GM21360 (cell line): ENCODE measurements at regions not wholly inside any gene's neighbourhood (a gene's known extent, or its start where the extent isn't known, plus 50 kb on each side); places are given as distances from the start of the nearest gene placed in this dataset.

Experiments used
- ATAC-seq: cut with Tn5 transposase; IDR thresholded peaks from one replicate; pipeline ENCODE4 v1.9.1; 2021; ENCODE audit warnings: mild to moderate bottlenecking, moderate library complexity; ENCODE audit not compliant: unreplicated experiment

DNA sequence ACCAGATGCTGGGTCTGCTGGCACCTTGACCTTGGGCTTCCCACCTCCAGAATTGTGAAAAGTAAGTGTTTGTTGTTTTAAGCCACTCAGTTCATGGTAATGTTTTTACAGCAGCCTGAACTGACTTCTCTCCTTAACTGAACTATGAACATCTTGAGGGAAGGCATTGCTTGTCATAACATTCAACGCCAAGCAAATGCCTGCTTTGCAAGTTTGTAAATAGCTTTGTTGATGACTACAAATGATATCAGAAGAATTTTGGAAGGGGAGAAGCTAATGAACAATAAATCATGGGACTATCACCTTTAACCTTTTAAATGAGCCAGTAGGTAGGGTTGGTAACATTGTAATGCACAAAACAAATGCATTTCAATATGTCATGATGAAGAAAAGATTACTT is 402.4 kb upstream of the ADARB2 start:
- no peak for ATAC-seq

DNA sequence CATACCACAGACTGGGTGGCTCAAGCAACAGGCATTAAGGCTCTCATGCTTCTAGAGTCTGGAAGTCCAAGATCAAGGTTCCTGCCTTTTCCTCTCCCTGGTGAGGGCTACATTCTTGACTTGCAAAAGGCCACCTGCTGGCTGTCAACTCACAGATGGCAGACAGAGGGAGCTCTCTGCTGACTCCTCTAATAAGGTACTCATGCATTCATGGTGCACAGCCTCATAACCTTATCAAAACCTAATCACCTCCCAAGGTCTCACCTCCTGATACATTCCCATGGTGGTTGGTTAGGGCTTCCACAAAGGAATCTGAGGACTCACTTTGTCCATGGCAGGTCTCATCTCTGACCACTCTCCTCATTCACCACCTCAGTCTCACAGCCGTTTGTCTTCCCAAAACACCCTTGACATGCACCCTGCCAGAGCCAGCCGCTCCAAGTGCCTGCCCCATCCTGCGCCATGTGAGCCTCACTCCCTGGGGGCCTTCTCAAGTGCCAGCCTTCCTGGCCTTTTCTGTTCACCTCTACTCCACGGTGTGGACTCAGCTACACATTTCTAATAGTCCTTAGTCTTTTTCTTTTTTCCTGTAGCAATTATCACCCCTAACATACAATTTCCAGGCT is 400.3 kb upstream of the ADARB2 start:
- ATAC-seq = no peak

DNA sequence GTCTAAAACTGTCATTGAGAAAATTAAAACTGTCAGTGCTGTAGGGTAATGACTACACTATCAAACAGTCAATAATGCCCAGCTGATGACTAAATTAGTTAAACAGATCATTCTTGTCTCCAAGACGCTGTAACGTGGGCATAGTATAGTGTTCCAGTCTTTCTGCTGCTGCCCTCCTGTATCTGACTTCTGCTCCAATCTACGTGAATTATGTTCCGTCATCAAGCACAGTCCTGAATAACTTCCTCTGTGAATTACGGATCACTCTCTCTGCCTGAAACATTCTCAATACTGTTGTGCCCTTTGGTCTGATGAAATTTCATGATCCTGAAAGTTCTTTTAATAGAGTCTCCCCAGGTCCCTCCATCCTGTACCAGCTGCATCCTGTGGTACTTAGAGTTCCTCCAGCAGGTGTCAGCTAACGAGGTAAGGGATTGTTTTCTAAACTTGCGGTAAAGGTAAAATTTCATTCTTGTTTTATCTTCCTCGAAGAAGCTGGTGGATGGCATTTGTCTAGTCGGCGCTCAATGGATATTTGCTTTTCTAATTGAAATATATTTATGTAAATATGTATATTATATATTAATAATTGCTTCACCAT is 393.5 kb upstream of the ADARB2 start:
- no peak for ATAC-seq

DNA sequence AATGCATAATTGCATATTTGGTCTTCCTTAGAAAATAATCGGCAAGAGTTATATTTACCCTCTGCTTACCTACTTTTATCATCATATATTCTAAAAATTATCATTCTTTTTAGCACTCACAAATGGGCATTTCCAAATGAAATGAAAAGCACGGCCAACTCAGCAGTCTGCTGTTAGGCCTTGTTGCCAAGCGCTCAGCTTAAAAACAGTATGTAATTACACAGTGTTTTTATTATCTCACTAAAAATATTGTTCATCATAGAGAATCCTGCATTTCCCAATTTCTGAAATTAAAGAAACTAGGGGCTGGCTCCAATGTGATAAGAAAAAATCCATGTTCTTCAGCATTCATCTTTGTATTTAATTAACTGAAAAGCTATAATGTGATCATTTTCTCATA is 391.7 kb upstream of the ADARB2 start:
- no peak for ATAC-seq

DNA sequence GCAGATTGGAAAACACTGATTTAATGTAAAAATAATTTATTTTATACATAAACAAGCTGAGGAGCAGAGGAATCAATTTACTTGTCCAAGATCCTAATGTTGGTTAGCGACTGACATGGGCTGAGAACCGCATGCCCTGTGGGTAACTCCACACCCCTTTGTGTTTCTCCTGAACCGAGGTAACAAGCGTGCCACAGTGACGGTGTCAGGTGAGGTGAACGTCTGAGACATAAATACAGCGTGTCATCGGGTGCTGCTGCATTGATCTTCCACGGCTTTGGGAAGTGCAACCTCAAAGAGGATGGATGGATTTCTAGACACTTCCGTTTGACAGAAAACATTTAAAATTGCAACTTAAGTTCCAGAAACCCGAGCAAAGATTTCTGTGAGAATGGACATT is 386.8 kb upstream of the ADARB2 start:
- ATAC-seq = no peak

DNA sequence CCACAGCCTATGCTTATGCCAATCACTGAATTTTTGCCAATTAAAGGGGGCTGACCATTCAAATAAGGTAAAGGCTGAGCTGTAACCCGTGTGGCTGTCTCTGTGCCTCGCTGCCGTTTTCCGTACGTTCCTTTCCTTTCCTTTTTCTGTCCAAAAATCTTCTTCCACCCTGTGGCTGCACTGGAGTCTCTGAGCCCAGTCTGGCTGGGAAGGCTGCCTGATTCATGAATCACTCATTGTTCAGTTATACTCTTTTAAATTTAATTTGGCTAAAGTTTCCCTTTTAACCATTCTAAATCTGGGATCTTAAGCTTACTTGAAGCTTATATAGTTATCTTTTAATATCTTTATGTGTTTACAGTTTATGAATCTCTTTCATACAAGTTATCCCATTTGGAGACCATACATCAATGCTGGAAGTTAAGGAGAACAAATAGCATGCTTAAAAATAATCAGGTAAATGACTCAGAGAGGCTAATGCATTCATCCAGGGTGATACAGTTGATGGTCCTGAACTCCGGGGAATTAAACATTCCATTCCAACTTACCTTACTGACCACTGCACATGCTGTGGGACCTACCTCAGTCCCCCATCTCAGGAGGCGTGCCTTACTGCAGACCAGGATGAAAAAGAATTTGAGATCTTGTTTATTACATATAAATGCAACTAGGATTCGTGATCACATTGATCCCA is 385.3 kb upstream of the ADARB2 start:
- no peak for ATAC-seq

DNA sequence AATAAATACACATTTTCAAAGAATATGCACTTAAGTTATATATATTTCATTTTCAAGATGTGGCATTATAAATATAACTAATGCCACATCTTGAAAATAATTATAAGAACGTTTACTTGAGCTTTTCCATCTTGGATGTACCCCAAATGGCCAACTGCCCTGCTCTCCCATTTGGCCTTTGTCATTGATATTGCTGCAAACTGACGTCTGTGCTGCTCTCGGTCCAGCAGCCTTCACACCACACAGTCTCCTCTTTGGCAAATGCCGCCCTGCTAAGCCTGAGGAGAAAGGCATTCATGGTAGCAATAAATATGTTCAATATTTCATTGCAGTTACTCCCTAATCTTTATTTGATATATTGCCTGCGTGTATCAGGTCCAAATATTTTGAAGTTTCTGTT is 384.6 kb upstream of the ADARB2 start:
- ATAC-seq = no peak

DNA sequence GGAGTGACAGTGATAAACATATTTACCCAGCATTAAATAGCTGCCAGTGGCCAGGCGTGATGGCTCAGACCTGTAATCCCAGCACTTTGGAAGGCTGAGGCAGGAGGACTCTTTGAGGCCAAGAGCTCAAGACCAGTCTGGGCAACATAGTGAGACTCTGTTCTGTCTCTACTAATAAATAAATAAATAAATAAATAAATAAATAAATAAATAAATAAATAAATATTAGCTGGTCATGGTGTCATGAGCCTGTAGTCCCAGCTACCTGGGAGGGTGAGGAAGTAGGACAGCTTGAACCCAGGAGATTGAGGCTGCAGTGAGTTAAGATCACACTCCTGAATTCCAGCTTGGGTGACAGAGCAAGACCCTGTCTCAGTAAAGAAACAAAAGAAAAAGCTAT is 384.0 kb upstream of the ADARB2 start:
- no peak for ATAC-seq

DNA sequence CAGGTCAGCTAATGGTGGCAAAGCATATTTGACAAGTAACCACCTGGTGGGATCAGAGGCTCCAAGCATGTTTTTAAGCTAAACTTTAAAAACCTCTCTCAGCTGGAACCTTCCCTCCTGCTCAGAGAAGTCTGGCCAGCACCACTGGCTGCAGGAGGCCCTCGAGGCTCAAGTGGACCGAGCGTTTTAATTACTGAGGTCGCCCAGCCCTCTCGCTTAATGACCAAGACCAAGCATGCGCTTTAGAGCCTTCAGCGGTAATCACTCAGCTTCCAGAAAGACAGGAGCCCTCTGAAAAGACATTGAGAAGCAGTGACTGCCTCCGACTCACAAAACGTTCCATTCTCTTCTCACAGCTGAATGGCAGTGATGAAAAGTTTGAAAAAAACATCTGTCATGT is 383.4 kb upstream of the ADARB2 start:
- ATAC-seq = no peak

DNA sequence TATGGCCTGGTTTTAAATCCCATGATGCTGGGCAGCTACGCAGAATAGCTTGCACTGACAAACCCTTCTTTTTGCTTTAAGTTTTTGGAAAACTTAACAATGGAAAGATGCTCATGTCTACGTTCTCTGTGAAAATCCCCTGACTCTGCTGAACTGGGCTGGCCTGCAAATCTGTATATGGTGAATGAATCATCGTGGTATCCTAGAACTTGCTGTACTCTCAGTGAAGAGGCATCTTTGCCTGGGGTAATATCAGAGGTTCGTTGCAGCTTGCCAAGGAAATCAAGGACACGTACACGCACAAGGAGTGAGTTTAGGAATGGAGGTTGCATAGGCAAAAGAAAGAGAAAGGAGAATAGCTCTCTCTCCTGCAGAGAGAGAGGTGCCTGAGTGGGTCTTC is 382.0 kb upstream of the ADARB2 start:
- no peak for ATAC-seq

DNA sequence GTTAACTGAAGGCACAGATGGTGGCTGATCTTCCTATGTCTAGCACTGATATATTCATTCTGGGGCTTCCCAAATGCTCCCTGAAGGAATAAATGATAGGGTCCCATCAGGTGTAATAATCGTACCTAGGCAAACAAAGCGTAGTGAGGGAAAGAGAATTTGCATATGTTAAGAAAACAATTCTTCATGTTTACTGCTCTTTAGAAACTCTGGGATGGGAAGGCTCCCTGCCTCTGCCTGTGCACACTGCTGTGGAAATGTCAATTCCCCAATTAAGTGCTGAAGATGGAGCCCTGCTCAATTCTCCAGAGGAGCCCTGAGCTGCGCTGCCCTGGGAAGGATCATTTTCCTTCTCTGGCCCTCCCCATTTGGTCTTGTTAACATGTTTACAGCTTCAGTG is 380.9 kb upstream of the ADARB2 start:
- ATAC-seq = no peak

DNA sequence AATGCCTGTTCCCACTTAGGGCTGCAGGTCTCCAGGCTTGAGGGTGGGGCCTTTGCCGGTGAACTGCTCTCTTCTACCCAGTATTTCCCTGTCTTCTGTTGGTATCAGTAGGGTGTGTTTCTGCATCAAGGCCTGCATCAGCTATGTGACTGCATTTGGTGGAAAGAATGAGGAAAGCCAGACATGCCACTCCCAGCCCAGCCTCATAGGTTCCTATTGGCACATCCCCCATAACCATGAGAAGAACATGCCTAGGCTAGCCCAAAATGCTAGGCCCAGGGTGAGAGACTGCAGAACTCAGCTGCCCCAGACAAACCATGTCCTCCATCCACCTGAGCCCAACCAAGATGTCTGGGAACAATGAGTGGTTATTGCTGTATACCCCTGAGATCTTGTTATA is 380.3 kb upstream of the ADARB2 start:
- no peak for ATAC-seq

DNA sequence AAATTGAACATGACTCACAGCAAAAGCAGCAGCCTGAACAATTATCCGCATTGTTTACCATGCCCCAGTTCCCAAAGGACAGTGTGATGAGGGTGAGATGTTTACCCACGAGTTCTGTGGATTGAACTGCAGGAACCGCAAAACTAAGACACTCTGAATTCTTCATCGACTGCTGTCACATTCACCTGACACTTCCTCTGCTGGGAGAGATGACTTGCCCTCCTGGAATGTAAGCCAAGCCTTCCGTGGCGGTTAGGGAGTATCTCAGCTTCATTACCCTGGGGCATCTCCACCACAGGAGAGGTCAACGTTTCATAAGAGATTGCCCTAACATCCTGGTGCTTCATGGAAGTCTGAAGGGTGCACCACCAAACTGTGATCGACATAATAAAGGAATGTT is 374.6 kb upstream of the ADARB2 start:
- no peak for ATAC-seq

DNA sequence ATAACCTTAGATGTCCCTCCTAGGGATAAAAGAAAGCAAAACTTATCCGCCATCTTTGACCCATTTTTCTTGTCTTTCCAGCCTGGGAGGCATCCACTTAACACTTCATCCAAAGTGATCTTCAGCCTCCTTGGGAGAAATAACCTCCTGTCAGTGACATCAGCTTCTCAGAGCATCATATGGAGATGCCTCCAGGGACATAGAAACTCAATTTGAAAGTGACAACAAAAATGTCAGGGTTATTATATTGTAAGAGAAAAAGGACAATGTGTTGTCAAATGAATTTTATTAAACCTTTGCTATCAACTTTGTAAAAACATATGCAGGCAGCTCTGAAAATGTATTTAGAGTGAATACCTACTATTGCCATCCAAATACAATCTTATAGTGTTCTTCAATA is 371.2 kb upstream of the ADARB2 start:
- no peak for ATAC-seq

DNA sequence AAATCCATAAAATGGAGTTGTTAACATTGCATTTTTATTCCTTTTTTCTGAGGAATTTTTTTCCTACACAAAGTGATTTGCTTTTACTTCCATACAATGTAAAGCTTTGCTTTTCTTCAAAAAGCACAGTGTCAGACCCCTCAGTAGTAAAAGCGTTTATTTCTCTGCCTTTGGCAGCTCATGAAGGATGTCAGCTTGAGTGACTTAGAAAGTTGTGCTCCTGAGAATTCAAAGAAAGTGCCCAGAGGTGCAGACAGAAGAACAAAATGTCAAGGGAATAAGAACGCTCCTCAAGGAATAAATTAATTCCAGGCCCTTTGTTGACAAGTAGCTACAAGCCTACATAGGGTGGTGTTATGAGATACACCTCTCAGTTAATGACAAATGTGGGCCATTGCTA is 369.3 kb upstream of the ADARB2 start:
- ATAC-seq = no peak

DNA sequence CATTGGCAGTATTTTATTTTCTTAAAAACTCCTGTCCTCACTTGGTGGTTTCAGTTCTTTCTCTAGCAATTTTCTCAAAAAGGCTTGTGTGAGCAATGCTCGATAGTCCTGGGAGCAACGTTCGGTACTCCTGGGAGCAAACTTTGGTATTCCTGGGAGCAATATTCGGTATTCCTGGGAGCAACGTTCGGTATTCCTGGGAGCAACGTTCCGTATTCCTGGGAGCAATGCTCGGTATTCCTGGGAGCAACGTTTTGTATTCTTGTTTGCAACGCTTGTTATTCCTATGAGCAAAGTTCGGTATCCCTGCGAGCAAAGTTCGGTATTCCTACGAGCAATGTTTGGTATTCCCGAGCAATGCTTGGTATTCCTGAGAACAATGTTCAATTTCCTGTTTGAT is 362.0 kb upstream of the ADARB2 start:
- no peak for ATAC-seq

DNA sequence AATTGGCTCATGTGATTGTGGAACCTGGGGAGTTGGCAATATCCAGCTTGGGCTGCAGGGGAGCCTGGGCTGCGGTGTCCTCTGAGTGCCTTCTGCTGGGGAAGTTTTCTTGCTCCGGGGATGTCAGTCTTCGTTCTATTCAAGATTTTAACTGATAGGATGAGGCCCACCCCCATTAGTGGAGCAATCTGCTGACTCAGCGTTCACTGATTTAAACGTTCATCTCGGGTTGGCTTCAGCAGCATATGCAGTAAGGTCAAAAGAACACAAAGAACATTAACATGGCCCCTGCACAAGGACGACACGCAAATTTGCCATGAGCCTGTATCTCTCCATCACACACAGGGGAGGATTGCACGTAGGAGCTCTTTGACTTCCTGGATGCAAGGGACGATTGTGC is 360.6 kb upstream of the ADARB2 start:
- no peak for ATAC-seq

DNA sequence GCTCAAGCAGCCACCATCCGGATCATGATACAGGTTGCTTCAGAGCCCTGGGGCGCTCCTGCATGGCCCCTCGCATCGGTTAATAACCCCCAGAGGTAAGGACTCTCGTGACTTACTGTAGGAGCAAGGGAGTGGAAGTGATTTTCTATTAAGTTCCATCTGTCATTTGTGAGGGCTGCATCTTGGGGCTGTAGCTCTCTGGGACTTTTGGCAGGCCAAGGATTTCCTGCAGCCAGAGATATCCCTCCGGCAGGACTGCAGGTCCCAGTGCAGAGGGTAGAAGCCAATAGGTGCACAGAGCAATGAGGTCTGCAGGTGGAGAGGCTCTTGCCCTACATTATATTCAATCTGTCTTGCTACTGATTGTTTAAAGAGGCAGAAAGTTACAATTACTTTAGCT is 356.8 kb upstream of the ADARB2 start:
- ATAC-seq = no peak

DNA sequence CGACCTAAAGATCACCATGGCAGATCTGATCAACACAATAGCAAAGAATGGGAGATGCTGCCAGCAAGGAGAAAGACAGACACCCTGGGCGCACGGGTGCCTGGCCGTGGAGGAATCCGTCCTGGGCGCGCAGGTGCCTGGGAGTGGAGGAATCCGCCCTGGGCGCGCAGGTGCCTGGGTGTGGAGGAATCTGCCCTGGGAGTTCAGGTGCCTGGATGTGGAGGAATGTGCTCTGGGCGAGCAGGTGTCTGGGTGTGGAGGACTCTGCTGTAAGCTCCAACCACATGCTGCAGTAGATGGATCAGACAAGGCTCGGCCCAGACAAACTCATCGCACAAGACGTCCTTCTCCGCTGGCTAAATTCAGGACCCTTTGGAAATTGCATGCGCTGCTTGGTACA is 346.3 kb upstream of the ADARB2 start:
- ATAC-seq = no peak

DNA sequence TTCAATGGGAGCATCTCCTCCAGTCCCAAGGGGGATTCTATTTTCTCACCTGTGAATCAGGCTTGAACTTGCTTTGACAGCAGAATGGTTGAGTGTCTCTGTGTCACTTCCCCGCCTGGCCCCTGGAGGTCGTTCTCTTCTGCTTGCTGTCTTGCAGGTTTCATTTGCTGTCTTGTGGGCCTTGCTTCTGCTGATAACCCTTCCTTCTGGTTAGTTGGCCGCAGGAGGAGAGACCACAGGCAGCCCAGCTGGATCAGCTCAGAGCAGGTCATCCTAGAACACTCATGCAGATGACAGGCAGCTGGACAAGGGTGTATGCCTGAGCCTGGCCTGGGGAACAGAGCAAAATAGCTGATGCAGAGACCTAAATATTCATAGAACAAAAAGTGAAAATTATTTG is 344.2 kb upstream of the ADARB2 start:
- ATAC-seq = no peak

DNA sequence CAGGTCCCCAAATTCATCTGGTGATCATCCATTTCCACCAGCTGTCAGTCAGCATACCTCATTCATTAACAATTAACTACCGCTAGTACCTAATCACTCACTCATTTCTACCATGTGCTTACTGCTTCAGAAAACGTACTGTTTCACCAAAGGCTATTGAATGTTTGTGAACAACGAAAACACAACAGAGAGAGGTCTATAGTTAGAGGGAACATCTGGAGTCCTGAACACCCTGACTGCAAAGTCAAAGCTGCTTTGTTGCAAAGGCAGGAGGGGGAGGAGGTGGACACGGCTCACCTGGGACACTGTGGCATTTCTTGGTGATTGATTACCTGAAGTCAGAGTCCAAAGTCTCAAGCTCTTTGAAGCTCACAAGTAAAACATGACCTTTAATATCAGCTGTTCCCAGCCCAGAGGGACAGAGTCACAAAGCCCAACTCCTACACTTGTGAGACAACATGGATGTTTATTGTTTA is 342.3 kb upstream of the ADARB2 start:
- no peak for ATAC-seq

DNA sequence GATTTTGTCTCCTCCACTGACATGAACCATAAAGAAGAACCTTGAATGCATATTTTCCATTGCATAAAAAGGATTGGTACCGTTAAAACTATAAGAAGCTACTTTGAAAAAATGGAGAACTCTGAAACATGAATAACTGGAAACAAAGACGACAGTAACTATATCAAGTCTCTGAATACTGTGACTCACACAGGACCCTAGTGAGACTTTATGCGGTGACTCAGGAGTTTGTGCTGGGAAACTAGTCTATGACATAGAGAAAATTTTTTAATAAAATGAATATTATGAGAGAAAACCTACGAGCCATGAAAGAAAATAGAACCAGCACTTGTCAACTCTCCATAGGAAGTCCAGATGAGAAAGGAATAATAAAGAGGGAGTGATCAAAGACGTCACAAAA is 339.9 kb upstream of the ADARB2 start:
- ATAC-seq = no peak

DNA sequence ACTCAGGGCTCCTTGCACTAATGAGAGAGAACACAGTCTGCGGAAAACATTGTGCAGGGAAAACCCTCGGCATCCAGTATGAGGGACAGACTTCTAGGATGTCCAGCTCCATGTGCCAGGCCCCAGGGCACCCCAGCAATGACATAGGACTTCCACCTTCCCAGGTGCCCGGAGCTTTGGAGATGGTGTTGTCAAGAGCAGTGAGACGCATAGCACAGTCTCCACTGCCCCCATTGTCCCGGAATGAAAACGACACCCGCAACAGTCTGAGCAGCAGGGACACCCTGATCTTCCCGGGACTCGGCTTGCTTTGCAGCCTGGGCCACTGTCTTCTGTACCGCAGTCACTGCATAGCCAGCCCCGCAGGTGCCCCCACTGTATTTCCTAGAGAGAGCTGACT is 339.2 kb upstream of the ADARB2 start:
- no peak for ATAC-seq
